ENCODE measurements at regions not wholly inside any gene's neighbourhood (a gene's known extent, or its start where the extent isn't known, plus 50 kb on each side); places are given as distances from the start of the nearest gene placed in this dataset.
"Not testable (repeated sequence)": the region's sequence is repeated elsewhere in the genome, so short reads cannot be mapped to it uniquely, and the experiment has no call there.

GRCh38 chr12:62202861-62203260 lies 57.3 kb upstream of the USP15 start:
- TF ChIP-seq POLR2A, CTCF (IDR thresholded peaks at IDR 0.05): not testable (repeated sequence)

All from prostate gland (tissue), 2 donors.